Kidney glomerular epithelial cell (primary cell): ENCODE measurements at regions not wholly inside any gene's neighbourhood (a gene's known extent, or its start where the extent isn't known, plus 50 kb on each side); places are given as distances from the start of the nearest gene placed in this dataset.
A peak's percentile ranks its signal among the peaks of the same experiment; 100 is the strongest.

Experiments used
- DNase-seq: peaks from one replicate; lab custom pipeline; 2025; lab: John Stamatoyannopoulos, UW

DNA sequence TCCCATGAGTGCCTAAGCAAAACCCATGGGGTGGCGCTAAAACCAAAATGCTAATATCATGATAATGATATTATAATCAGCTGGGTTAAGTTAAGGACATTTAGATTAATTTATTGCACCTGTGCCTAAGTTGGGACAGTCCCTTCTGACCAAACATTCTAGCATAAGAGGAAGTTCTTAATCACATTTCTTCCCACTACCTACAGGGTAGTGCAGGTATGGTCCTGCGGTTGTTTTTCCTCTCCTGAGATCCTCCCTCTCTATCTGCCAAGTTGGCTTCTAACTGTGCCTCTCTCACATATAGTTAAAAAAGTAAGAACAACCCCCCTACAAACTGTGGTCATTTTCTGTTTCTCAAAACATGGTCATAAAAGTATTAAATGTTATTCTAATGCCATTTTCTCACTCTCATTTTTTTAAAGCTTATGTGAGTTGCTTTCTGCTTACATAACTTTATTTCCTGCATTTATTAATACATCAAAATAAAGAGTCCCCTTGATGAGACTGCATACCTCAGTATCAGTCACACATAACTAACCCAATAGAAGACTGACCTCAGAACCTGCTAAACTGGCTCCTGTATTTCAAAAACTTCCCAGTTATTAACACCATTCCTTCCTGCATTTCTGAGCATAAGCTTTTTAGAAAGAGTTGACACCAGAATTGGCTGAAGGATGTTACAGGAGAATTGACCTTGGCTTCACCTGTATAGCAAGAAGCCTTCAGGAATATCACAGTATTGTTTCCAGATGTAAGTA is 1332.5 kb downstream of the FSTL5 start:
- no peak for DNase-seq

DNA sequence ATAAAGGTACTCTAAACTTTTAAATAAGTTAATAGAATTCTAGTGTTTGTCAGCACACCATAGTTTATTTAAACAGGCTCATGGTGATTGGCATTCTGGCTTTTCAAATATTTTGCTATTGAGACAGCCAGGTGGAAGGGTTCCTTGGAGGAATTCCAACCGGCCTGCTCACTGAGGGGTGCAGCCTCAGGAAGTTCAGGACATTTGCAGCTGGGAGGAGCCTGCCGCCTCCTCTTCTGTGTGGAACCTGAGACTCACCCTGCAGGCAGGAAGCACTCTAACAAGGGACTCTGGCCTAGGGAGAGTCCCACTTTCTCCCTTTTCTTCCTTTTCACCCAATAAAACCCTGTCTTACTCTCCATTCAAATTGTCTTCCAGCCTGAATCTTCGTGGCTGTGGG is 1328.0 kb downstream of the FSTL5 start:
- peak; percentile 13 for DNase-seq

DNA sequence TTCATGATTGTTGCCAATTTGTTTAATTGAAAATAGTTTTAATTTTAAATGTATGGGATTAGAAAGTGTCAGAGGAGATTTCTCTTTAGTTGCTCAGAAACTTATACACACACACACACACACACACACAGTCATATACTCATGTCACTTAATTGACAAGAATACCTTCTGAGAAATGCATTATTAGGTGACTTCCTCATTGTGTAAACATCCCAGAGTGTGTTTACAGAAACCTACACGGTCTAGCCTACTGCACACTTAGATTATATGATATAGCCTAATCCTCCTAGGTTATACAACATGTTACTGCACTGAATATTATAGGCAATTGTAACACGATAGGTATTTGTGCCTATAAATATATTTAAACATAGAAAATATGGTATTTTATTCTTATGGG is 1327.4 kb downstream of the FSTL5 start:
- no peak for DNase-seq

DNA sequence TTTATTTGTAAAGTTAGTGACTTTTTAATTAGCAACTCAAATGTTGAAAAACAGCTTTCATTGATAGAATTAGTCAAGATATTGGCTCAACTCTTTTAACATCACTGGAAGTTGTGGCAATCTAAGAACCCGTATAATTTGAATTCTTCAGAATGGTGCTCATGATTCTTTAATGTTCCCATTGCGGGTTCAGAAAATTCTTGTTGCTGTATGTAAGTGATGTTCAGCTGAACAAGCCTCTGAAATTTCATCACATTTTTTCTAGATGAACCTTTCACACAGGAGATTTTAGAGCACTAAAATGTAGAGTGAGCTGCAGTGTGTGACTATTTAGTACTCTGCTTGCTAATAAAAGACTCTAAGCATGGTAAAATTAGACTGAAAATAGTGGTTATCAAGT is 1317.7 kb downstream of the FSTL5 start:
- DNase-seq, result no peak

DNA sequence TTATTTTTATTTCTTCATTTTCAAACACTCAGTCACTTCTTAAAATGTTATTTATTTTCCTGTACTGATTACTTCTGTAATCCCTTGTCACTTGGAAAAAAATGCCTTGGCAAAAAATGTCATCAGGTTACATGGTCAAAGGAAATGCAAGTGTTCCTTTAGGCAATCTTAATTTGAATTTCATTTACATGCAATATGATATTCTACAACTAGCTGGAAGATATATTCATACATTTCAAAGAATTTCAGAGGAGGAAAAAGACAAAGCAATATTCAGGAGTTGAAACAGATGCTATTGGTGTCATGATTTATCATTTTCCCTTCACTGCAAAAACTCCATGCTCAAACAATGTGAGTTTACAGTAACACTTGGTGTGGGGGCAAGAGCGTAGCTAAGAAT is 1316.6 kb downstream of the FSTL5 start:
- no peak for DNase-seq

DNA sequence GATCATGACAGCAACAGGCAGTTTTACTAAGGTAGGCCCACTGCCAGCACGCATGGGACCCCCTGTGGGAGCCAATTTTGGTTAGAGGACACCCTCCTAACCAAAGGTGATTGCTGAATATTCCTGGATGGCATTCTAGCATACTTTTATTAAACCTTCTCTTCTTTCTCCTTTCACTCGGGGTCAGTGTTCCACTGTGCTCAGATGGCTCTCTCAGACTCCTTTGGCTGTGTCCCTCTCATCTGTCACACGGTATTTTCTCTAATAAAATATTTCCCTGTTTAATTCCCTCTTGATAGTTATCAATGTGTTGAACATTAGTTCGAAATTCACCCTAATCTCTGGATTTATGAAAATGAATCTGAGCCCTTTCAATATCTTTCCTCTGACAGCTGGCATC is 1315.3 kb downstream of the FSTL5 start:
- no peak for DNase-seq

DNA sequence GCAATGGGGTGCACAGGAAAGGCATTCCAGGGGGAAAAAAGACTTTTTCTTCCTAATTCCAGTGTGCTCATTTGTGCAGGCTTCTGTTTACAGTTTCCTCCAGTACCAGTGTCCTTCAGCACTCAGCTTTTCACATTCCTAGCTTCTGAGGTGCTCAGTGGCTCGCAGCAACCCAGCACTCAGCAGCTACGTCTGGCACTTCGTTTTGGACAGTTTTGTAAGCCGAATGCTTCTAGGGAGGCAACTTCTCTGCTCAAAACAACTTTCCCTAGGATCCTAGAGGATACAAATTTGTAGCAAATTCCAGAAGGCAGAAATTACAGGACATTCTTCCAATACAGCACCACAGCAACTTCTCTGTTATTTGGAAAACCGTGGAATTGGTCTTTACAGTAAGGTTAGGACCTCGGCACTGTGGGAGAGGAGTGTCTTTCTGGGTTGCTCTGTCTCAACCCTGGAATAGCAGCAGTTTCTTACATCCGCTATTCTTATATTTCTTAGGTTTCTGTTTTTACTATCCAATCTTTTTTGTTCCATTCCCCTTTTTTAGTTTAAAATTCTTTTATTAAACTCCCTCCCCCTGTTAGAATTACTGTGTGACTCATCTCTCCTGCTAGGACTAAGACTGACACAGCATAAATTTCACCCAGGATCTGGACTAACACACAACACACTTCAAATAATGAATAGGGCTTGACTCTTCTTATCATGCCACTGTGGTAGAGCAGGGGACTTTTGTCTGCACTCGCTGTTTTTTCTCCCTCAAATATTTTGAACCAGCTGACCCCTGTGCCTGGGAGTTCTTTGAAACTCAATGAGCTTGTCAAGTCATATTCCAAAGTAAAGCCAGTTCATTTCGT is 1314.7 kb downstream of the FSTL5 start:
- no peak for DNase-seq

DNA sequence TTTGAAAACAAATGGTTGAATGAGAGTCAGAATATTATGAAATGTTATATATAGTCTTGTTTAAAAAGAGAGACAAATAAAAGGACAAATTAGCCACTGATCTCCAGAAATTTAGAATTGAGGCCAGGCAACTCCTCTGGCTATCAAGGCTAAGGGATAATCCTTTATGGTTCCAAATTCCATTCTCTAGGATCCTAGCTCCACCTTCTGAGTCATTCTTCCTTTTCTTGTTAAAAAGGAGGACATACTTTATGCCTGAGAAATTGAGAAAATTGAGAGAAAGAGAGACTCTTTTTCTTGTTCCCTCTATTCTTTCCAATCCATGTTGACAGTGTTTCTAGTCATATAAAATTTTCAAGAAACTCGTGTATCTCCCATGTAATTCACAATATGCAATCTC is 1299.5 kb downstream of the FSTL5 start:
- no peak for DNase-seq

DNA sequence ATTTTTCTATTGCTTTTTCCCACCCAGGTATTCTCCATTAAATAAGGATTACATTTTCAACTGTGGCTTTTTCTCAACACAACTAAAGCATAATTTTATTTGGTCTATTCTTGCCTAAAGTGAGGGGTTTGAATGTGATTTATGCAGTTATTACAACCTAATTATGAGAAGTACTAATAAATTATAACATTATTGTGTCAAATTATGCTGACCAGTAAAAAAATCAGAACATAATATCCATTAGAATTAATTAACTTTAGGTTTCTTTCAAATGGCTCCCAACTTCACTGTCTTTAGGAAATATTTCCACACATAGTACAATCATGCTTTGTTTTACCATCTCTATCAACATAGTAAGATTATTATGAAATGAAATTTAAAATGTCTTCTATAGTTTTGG is 1293.9 kb downstream of the FSTL5 start:
- no peak for DNase-seq

DNA sequence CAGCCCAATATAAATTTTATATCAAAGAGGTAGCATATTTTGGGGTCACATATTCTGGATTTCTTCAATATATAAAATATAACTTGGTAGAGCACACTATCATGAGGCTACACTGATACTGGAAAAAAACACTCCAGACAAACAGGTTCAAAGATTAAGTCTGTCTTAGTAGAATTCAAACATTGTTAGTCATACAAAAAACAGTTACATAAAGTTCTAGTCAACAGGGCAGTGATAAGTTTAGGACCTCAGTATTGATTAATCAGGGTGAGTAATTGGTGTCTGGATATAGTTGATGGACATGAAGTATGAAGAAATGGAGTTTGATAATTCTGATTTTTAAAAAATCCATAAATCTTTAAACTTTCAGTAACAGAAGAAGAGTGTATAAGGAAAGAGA is 1291.3 kb downstream of the FSTL5 start:
- DNase-seq, result no peak

DNA sequence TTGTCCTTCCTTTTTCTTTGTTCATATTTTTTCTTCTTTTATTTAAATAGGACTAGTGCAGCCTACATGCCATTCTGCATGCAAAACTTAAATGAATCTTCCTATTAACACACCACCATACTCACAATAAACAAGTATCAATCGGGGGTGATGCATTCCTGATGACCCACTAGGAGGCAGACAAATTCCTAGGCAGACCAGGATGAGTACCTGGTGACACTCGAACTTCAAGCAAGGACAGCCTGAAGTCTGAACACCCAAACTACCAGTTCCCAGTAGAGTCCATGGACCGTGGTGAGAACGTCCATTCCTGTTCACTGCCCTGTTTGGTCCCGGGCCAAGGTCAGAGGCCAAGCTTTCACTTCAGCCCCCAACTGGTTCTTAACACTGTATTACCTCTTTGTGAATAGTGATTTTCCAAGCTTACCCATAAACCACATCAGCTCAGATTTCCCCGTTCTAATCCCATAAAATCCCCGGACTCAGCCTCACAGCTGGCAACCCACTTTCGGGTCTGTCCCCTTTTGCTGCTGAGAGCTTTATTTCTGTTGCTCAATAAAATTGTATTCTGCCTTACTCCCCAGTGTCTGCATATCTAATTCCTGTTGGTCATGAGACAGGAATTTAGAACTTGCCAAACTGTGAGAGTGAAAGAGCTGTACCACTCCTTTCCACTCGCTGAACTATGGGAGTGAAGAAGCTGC is 1286.6 kb downstream of the FSTL5 start:
- no peak for DNase-seq

DNA sequence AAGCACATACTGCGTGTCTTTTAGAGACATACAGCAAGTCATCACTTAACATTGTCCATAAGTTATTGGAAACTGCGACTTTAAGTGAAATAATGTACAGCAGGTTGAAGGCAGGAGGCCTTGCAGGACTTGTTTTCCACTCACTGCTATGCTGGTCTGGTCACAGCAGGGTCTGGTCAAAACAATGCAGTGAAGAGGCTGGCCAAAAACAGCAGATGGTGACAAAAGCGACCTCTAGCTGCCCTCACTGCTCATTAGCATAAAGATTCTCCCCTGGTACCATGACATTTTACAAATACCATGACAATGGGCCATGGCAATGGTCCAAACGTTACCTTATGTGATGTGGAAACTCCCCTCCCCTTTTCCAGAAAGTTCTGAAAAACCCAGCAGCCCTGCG is 1283.6 kb downstream of the FSTL5 start:
- no peak for DNase-seq

DNA sequence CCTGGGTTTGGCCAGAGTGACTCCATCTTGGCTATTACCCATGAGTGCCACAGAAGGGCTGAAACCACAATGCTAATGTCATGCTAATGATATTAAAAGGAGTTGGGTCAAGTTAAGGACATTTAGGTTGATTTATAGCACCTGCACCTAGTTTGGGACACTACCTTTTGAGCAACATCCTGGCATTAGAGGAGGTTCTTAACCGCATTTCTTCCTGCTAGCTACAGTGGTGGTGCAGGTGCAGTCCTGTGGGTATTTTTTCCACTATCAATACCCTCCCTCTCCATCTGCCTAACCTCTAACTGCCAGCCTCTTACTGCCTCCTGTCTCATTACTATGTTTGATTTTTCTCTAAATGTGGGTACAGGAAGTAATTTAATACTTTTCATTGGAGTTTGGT is 1276.1 kb downstream of the FSTL5 start:
- DNase-seq, result no peak

DNA sequence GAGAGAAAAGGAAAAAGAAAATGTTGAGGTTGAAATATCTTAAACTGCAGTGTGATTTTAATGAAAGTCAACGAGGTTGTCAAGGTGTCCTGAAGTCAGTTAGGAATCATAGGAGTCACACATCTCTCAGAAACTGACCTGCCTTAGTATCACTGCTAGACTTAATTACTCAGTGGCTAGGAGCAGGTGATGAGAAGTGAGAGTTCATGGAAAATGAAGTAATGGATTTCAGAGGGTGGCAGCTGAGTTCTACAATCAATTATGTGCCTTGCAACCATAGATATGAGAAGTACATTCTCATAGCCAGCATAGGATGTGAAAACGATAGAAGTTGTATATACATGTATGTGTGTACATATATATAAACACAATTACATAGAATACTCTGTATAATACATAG is 1269.7 kb downstream of the FSTL5 start:
- DNase-seq, result no peak

DNA sequence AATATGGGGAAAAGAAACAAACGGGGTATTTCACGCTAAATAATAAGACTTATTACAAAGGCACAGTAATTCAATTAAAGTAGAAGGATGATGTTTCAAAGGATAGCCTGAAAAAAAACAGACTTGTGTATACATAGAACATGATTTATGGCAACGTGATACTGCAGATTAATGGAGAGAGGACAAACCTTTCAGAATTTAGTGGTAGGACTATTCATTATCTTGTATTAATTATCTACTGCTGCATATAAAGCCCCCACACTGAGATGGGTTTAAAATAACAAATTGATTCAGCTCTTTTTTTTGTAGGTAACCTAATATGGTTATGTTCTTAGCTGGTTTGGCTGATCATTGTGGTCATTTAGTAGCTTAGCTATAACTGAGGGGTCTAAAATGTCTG is 1269.0 kb downstream of the FSTL5 start:
- DNase-seq, result no peak

DNA sequence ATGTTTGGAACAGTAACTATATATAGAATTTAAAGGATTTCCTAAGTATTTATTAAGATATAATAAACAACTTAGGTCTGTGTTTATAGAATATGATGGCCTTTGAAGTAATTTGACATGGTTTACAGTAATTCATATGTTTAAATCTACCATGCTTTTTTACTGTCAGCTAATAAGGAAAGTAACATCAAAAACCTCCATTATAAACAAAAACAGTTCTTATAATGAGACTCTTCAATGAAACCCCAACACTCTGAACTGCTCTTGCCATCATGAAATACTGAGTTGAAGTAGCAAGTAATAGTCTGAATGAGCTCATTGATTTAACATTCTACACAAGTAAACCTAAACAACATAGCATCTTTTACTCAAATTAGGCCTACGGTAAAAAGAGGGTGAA is 1236.5 kb downstream of the FSTL5 start:
- no peak for DNase-seq

DNA sequence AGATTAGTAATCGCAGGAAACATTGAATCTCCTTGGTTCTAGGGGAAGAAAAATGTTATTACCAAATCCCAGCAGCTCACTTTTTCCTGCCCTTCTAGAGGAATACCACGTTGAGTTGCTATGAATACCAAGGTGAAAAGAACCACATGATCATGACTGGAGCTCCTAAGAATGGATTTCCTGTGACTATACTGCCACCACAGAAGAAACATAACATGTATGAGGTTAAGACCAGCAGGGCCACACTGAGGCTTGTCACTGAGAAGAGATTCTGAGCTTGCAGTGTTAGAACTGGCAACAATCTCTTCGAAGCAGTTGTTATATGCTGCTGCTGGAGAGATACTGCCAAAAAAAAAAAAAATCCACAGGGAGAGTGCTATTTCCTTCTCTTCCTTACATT is 1235.3 kb downstream of the FSTL5 start:
- no peak for DNase-seq

DNA sequence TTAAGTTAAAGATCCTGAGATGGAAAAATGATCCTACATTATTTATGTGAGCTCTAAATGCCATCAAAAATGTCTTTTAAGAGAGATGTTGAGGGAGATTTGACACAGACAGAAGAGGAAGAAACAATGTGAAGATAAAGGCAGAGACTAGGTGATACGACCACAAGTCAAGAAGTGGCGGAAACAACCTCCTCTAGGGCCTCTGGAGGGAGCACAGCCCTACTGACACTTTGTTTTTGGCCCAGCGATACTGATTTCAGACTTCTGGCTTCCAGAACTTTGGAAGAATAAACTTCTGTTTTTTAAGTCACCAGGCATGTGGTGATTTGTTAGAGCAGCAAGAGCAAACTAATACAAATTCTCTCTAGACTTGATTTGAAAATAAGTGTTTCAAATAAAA is 1216.1 kb downstream of the FSTL5 start:
- no peak for DNase-seq

DNA sequence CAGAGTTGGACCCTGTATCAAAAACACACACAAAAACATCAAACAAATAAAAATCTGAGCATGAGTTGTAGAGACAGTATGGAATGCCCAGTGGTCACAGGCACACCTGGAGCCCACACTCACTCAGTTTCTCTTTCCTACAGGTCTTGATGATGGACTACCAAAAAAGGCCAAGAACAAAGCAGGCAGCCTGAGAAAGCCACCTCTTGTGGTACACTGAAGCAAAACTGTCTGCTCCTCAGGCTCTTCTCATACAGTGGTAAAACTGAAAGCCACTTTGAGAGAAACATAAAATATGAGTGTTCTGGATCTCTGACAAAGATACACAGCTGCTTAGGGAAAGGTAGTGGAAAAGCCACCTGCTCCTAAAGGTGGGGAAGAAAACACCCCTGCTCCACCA is 1206.9 kb downstream of the FSTL5 start:
- DNase-seq, result no peak

DNA sequence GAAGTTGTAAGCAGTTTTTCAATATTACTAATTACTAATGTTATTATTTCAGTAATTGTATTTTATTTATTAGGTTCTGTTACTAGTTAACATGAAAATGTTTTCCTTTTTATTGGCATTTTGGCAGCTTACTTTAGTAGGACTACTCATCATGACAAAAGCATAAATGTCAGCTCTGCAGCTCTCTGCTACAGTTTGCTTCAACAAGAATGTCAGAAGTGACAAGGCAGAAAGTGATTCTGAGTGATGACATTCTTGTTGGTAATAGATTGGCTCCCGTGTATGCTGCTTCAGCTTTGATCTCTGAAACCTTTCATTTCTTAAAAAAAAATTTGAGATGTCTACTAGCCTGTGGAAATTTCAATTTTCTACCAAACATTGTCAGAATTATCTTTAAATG is 1193.9 kb downstream of the FSTL5 start:
- no peak for DNase-seq

DNA sequence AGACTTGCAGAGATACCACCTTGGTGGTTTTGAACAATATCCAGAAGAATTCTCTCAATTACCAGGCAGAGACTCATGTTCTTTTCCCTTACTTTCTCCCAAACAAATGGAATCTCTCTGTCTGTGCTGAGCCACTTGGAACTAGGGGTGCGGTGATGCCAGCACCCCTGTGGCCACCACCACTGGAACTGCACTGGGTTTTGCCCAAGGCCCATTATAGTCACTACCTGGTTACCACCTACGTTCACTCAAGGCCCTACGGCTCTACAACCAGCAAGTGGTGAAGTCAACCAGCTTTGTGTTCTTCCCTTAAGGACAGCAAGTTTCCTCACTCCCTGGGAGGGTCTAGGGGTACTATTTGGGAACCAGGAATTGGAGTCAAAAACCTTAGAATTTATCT is 1183.7 kb downstream of the FSTL5 start:
- DNase-seq, result no peak

DNA sequence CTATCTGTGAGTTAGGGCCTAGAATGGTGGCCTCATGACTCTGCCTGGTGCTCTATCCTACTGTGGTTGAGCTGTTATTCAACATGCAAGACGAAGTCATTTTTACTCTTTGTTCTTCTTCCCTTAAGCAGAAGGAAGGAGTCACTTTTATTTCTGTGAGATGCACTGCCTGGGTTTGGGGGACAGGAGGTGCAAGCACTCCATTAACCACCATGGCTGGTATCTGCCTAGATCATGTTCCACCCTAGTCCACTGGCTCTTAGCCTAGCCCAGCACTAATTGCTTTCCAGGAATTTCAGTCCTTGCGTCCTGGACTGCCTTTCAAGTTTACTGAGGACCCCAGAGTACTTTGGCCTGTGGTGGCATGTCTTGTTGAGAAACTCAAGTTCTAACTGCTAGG is 1182.7 kb downstream of the FSTL5 start:
- DNase-seq, result no peak

DNA sequence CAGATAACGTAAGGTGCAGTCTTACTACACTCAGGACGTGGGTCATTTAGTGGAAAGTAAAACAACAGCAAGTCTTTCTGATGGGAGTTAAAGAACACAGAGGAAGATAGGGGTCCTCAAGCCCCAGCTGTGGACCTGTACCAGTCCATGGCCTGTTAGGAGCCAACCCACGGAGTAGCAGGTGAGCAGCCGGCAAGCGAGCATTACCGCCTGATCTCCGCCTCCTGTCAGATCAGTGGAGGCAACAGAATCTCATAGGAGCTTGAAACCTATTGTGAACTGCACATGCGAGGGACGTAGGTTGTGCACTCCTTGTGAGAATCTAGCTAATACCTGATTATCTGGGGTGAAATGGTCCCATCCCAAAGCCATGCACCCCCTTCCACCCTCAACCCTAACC is 1180.8 kb downstream of the FSTL5 start:
- DNase-seq, result no peak
